ENCODE measurements at regions not wholly inside any gene's neighbourhood (a gene's known extent, or its start where the extent isn't known, plus 50 kb on each side); places are given as distances from the start of the nearest gene placed in this dataset.
"Not testable (repeated sequence)": the region's sequence is repeated elsewhere in the genome, so short reads cannot be mapped to it uniquely, and the experiment has no call there.

DNA sequence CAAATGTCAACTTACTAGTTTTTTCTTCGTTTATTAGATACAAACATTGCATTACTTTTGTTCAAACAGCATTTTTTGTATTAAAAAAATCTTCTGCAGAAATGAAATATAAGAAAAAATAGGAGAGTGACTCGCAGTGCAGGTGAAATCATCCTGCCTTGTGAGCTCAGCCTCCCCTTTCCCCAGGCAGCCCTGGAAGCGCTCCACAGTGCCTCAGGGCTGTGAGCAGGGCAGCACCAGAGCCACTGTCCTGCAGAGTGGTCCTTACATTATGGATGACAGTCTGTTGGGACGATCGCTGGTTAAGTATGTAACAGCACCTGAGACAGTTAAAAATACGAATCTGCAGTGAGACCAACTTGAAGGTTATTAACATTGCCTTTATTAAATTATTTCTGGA lies 695.4 kb upstream of the POM121L12 start:
- no peak for TF ChIP-seq EP300 (IDR thresholded peaks at IDR 0.05)
- TF ChIP-seq POLR2A (IDR thresholded peaks at IDR 0.05) = no peak
- TF ChIP-seq, protein P1, sequence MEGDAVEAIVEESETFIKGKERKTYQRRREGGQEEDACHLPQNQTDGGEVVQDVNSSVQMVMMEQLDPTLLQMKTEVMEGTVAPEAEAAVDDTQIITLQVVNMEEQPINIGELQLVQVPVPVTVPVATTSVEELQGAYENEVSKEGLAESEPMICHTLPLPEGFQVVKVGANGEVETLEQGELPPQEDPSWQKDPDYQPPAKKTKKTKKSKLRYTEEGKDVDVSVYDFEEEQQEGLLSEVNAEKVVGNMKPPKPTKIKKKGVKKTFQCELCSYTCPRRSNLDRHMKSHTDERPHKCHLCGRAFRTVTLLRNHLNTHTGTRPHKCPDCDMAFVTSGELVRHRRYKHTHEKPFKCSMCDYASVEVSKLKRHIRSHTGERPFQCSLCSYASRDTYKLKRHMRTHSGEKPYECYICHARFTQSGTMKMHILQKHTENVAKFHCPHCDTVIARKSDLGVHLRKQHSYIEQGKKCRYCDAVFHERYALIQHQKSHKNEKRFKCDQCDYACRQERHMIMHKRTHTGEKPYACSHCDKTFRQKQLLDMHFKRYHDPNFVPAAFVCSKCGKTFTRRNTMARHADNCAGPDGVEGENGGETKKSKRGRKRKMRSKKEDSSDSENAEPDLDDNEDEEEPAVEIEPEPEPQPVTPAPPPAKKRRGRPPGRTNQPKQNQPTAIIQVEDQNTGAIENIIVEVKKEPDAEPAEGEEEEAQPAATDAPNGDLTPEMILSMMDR (IDR thresholded peaks at IDR 0.05) = no peak
- Histone ChIP-seq H3K4me1 (ENCODE audit: insufficient read depth) (no peaks in the 10 kb centered on the region), H3K27me3 (no peaks in the 10 kb centered on the region), H3K36me3 (no peaks in the 10 kb centered on the region), H3K4me3 (no peak overlapping the region), H3K27ac (no peak overlapping the region), H3K9me3 (no peaks in the 10 kb centered on the region)
- no peak for DNase-seq
- intact Hi-C loops (cut with DNase I) = no loop called here
- 75 to 76% (median 75%) methylated on average over 6 of the region's 6 CpGs for WGBS, 3 donors

DNA sequence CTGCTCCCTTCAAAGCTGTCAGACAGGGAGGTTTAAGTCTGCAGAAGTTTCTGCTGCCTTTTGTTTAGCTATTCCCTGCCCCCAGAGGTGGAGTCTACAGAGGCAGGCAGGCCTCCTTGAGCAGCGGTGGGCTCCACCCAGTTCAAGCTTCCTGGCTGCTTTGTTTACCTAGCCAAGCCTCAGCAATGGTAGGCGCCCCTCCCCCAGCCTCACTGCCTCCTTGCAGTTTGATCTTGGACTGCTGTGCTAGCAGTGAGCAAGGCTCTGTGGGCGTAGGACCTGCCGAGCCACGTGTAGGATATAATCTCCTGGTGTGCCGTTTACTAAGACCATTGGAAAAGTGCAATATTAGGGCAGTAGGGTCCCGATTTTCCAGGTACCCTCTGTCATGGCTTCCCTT lies 707.1 kb upstream of the POM121L12 start:
- H3K4me3 ChIP-seq; intact Hi-C loops (cut with DNase I); H3K4me1 ChIP-seq (ENCODE audit: insufficient read depth); H3K27me3 ChIP-seq; H3K9me3 ChIP-seq; H3K36me3 ChIP-seq; DNase-seq; H3K27ac ChIP-seq: not testable (repeated sequence)
- 83 to 89% (median 85%) methylated on average over 7 of the region's 7 CpGs for WGBS, 3 donors

DNA sequence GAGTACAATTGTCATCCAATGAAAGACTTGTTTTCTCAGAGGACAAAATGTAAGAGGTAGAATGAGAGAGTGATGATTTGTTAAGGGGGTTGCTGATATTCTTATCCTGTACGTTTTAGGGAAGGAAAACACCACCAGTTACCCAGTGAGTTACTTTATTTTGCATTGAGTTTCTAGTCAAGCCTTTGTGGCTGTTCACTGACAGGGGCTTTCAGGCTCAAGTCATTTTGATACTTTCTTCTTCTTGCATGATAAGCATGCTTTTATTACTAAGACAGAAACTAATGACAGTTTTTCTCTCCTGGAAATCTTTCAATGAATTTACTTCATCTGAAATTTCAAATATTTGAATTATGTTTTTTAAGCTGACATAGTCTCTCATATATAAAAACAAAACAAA lies 710.2 kb upstream of the POM121L12 start:
- Histone ChIP-seq H3K4me3 (no peak overlapping the region), H3K4me1 (ENCODE audit: insufficient read depth) (no peaks in the 10 kb centered on the region), H3K27ac (no peak overlapping the region), H3K27me3 (no peaks in the 10 kb centered on the region), H3K9me3 (no peaks in the 10 kb centered on the region), H3K36me3 (no peaks in the 10 kb centered on the region)
- DNase-seq = no peak
- TF ChIP-seq EP300 (IDR thresholded peaks at IDR 0.05) (no peak), POLR2A (IDR thresholded peaks at IDR 0.05) (no peak)
- TF ChIP-seq, protein P1 (IDR thresholded peaks at IDR 0.05) = no peak
- intact Hi-C loops (cut with DNase I) = no loop called here
- WGBS, 3 donors = 7 to 16% (median 14%) methylated on average over 1 of the region's 1 CpG

DNA sequence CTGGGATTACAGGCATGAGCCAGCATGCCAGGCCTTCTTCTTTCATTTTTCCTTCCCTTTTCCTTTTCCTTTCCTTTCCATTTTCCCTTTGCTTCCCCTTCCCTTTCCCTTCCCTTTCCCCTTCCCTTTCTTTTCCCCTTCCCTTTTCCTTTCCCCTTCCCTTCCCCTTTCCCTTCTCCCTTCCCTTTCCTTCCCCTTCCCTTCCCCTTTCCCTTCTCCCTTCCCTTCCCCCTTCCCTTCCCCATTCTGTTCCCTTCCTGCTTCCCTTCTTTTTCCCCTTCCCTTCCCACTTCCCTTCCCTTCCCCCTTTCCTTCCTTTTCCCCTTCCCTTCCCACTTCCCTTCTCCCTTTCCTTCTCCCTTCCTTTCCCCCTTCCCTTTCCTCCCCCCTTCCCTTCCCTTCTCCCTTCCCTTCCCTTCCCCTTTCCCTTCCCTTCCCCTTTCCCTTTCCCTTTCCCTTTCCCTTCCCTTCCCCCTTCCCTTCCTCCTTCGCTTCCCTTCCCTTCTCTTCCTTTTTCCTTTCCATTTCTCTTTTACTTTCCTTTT lies 712.2 kb upstream of the POM121L12 start:
- Histone ChIP-seq H3K4me1 (ENCODE audit: insufficient read depth) (no peaks in the 10 kb centered on the region), H3K9me3 (no peaks in the 10 kb centered on the region), H3K27me3 (no peaks in the 10 kb centered on the region), H3K27ac (no peak overlapping the region), H3K4me3 (no peak overlapping the region), H3K36me3 (no peaks in the 10 kb centered on the region)
- no peak for DNase-seq
- intact Hi-C loops (cut with DNase I) = no loop called here
- TF ChIP-seq POLR2A (IDR thresholded peaks at IDR 0.05) (no peak), EP300 (IDR thresholded peaks at IDR 0.05) (no peak)
- TF ChIP-seq, protein P1 (IDR thresholded peaks at IDR 0.05) = no peak
- WGBS, 3 donors = 91 to 95% (median 93%) methylated on average over 1 of the region's 1 CpG

DNA sequence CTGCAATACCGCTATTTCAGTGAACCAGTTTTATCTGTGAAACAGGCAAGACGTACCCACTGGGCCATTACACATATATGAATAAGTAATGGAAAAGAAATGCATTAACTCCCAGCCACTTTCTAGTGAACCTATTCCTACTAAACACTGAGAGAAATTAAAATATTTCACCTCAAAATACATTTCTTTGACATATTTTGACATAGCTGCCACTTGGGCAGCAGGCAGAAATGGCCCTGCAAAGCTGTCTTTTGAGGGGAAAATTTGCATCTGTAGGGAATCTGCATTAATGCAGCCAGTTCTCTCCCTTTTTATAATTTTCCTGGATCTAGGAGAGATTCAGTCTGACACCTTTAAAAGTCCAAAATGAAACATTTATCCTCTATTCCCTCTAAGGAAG lies 714.8 kb upstream of the POM121L12 start:
- H3K27ac ChIP-seq = no peak overlapping the region
- no peaks in the 10 kb centered on the region for H3K36me3 ChIP-seq
- no peak for TF ChIP-seq POLR2A (IDR thresholded peaks at IDR 0.05)
- TF ChIP-seq, protein P1 (IDR thresholded peaks at IDR 0.05) = no peak
- TF ChIP-seq EP300 (IDR thresholded peaks at IDR 0.05) = no peak
- no peak for DNase-seq
- no peak overlapping the region for H3K4me3 ChIP-seq
- H3K4me1 ChIP-seq (ENCODE audit: insufficient read depth) = no peaks in the 10 kb centered on the region
- H3K9me3 ChIP-seq = no peaks in the 10 kb centered on the region
- intact Hi-C loops (cut with DNase I) = no loop called here
- 92 to 95% (median 92%) methylated on average over 2 of the region's 2 CpGs for WGBS, 3 donors
- no peaks in the 10 kb centered on the region for H3K27me3 ChIP-seq
